ENCODE measurements at regions not wholly inside any gene's neighbourhood (a gene's known extent, or its start where the extent isn't known, plus 50 kb on each side); places are given as distances from the start of the nearest gene placed in this dataset.

GRCh38 chr9:20048985-20049384, 260.1 kb upstream of the SLC24A2 start (continued):
- no peak for TF ChIP-seq MAFK (IDR thresholded peaks at IDR 0.05; ENCODE audit: low read depth, low read length)
- TF ChIP-seq SAP30 (IDR thresholded peaks at IDR 0.05; ENCODE audit: insufficient read depth, insufficient replicate concordance, low read length), result no peak
- no peak for TF ChIP-seq SP4 (IDR thresholded peaks at IDR 0.05; ENCODE audit: low read length)
- no peak for TF ChIP-seq CHD1 (IDR thresholded peaks at IDR 0.05; ENCODE audit: low read depth, low read length)
- no peak for TF ChIP-seq CBX5 (IDR thresholded peaks at IDR 0.05; ENCODE audit: low read depth, low read length)
- no peak for TF ChIP-seq TAF7 (optimal IDR thresholded peaks at IDR 0.05; ENCODE audit: borderline replicate concordance, low read depth, low read length)
- TF ChIP-seq FOSL1 (IDR thresholded peaks at IDR 0.05; ENCODE audit: insufficient read depth, low read depth, low read length), result no peak

All from H1 (cell line).